ENCODE measurements at regions not wholly inside any gene's neighbourhood (a gene's known extent, or its start where the extent isn't known, plus 50 kb on each side); places are given as distances from the start of the nearest gene placed in this dataset.

DNA sequence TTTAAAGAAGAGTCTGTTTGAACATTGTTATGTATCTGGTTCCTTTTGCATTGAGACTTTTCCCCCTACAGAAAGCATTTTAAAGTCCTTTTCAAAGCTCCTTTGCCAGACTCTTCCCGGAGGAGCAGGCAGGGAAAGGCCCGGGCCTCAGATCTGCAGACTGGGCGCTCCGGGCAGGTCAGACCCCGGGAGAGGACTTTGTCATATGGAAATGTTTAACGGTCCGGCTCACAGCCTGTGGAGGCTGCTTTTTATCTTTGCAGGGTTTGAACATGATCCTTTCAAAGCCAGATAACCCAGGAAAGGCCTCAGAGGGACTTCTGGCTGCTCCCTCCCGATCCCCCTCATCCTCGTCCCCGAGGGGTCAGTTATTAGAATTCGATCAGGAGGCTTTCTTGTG lies 82.1 kb upstream of the IRX2 start:
- TF ChIP-seq POLR2A (IDR thresholded peaks at IDR 0.05) = no peak
- TF ChIP-seq, protein P1, sequence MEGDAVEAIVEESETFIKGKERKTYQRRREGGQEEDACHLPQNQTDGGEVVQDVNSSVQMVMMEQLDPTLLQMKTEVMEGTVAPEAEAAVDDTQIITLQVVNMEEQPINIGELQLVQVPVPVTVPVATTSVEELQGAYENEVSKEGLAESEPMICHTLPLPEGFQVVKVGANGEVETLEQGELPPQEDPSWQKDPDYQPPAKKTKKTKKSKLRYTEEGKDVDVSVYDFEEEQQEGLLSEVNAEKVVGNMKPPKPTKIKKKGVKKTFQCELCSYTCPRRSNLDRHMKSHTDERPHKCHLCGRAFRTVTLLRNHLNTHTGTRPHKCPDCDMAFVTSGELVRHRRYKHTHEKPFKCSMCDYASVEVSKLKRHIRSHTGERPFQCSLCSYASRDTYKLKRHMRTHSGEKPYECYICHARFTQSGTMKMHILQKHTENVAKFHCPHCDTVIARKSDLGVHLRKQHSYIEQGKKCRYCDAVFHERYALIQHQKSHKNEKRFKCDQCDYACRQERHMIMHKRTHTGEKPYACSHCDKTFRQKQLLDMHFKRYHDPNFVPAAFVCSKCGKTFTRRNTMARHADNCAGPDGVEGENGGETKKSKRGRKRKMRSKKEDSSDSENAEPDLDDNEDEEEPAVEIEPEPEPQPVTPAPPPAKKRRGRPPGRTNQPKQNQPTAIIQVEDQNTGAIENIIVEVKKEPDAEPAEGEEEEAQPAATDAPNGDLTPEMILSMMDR (IDR thresholded peaks at IDR 0.05) = no peak

Data from transverse colon (tissue), 3 donors.